ENCODE measurements at regions not wholly inside any gene's neighbourhood (a gene's known extent, or its start where the extent isn't known, plus 50 kb on each side); places are given as distances from the start of the nearest gene placed in this dataset.

DNA sequence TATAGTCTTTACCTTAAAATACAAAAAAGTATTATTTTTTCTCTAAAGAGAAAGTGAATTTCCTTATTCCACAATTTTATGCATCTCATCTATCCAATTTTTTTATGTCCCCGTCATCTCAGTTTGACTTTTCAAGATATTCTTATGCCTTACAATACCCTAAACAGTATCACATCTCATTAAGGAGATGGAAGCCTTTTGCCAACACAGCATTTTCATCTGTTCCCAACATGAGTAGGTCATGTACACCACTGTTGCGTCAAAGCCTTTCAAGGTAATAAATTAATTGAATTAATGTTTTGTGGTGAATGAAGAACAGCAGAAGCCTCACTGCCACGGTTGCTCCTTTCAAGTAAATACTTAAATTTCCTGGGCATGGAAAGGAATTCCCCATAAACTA lies 299.4 kb downstream of the EPHA4 start:
- no peak for DNase-seq (ENCODE audit: low read depth)
- H3K4me3 ChIP-seq (ENCODE audit: low read depth, low read length) = no peak overlapping the region
- TF ChIP-seq, protein P1, sequence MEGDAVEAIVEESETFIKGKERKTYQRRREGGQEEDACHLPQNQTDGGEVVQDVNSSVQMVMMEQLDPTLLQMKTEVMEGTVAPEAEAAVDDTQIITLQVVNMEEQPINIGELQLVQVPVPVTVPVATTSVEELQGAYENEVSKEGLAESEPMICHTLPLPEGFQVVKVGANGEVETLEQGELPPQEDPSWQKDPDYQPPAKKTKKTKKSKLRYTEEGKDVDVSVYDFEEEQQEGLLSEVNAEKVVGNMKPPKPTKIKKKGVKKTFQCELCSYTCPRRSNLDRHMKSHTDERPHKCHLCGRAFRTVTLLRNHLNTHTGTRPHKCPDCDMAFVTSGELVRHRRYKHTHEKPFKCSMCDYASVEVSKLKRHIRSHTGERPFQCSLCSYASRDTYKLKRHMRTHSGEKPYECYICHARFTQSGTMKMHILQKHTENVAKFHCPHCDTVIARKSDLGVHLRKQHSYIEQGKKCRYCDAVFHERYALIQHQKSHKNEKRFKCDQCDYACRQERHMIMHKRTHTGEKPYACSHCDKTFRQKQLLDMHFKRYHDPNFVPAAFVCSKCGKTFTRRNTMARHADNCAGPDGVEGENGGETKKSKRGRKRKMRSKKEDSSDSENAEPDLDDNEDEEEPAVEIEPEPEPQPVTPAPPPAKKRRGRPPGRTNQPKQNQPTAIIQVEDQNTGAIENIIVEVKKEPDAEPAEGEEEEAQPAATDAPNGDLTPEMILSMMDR (conservative IDR thresholded peaks at IDR 0.05; ENCODE audit: low read depth, low read length) = no peak

- TF ChIP-seq, protein P1 (conservative IDR thresholded peaks at IDR 0.05; ENCODE audit: low read depth, low read length) = no peak
- DNase-seq (ENCODE audit: low read depth) = no peak
These were observed 296.1 kb downstream of the EPHA4 start for GRCh38 chr2:221276033-221276432.

GRCh38 chr2:221276601-221277000 lies 295.5 kb downstream of the EPHA4 start:
- DNase-seq (ENCODE audit: low read depth) = no peak
- TF ChIP-seq, protein P1 (conservative IDR thresholded peaks at IDR 0.05; ENCODE audit: low read depth, low read length) = no peak

More at GRCh38 chr2:221276033-221276432, 296.1 kb downstream of the EPHA4 start:
- H3K4me3 ChIP-seq (ENCODE audit: low read depth, low read length) = no peak overlapping the region

GRCh38 chr2:221282386-221282785 lies 289.7 kb downstream of the EPHA4 start:
- TF ChIP-seq, protein P1 (conservative IDR thresholded peaks at IDR 0.05; ENCODE audit: low read depth, low read length) = no peak
- DNase-seq (ENCODE audit: low read depth) = no peak
- H3K4me3 ChIP-seq (ENCODE audit: low read depth, low read length) = no peak overlapping the region

More at GRCh38 chr2:221276601-221277000, 295.5 kb downstream of the EPHA4 start:
- H3K4me3 ChIP-seq (ENCODE audit: low read depth, low read length) = no peak overlapping the region

DNA sequence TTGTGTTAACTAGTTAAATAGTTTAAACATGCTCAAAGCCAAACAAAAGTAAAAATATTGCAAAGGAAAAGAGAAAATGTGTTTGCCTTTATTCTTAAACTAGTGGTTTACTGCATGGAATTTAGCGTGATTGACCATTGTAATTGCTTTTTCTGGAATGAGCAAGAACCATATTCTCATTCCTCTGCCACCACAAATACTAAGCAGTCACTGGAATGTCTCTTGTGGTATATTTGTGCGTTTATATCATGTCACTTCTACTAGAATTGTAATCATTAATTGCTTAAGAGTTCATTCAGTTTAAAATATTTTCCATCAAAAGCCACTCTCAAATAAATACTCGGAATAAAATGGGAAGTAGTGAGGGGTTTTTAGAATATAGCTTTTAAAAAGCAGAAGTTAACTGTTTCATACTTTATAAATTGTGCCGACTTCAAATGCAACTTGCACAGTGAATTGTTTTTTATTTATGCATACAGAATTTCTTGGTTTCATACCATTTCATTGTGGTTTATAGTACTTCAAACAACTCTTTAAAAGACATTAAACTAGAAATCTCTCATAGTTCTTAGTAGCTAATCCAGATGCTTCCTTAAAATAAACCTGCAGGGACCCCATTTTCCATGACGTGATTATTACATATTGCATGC lies 288.1 kb downstream of the EPHA4 start:
- TF ChIP-seq, protein P1 (conservative IDR thresholded peaks at IDR 0.05; ENCODE audit: low read depth, low read length) = no peak
- H3K4me3 ChIP-seq (ENCODE audit: low read depth, low read length) = no peak overlapping the region
- no peak for DNase-seq (ENCODE audit: low read depth)

DNA sequence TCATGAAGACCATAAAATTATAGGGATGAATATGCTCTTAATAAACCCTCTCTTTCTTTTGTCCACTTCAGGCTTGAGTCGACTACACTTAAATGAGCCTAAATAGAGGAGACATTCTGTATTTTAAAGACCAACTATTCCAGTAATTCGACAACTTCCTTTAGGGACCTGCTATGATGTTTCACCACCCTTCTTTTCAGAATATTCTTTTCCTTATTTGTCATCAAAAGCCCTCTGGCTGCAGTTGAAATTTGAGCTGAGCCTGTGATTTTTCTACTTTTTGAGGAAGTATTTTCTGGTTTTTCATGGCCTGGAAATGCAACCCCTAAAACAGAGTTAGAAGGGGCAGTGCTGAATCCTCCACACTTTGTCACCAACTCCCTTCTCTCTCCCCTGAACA lies 287.0 kb downstream of the EPHA4 start:
- no peak for DNase-seq (ENCODE audit: low read depth)
- no peak overlapping the region for H3K4me3 ChIP-seq (ENCODE audit: low read depth, low read length)
- TF ChIP-seq, protein P1 (conservative IDR thresholded peaks at IDR 0.05; ENCODE audit: low read depth, low read length) = no peak

DNA sequence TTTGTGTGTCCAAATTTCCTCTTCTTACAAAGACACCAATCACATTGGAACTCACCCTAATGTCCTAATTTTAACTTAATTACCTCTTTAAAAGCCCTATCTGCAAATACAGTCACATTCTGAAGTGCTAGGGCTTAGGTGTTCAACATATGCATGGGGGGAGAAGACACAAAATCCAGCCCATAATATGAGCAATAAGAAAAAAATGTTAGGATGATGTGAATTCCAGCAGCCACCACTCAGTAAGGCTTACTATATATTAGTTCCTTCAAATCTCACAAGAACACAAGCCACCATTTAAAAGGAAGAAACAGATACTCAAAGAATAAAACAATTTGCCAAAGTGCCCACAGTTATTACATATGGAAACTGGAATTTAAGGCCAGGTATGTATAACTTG lies 285.7 kb downstream of the EPHA4 start:
- DNase-seq (ENCODE audit: low read depth) = no peak
- TF ChIP-seq, protein P1 (conservative IDR thresholded peaks at IDR 0.05; ENCODE audit: low read depth, low read length) = no peak
- no peak overlapping the region for H3K4me3 ChIP-seq (ENCODE audit: low read depth, low read length)

Data from choroid plexus epithelial cell (primary cell).